HL-60 (cell line): ENCODE measurements at regions not wholly inside any gene's neighbourhood (a gene's known extent, or its start where the extent isn't known, plus 50 kb on each side); places are given as distances from the start of the nearest gene placed in this dataset.
"Not testable (repeated sequence)": the region's sequence is repeated elsewhere in the genome, so short reads cannot be mapped to it uniquely, and the experiment has no call there.

Source experiments
- DNase-seq, 2 experiments: peaks; one replicate each; pipeline ENCODE4 v3.0.0-alpha.2; 2010 to 2020; ENCODE audit warnings: low read depth in 1 of 2, low spot score in 1 of 2
- H3K27ac ChIP-seq: fragments of 250-450 bp; sonication (Bioruptor Pico); replicated peaks from 2 replicates; pipeline ENCODE4 v1.5.1; 2020; ENCODE audit warnings: mild to moderate bottlenecking, moderate library complexity
- H3K27me3 ChIP-seq: fragments of 250-450 bp; sonication (Bioruptor Pico); 2 replicates; pipeline ENCODE4 v1.5.1; 2021; ENCODE audit warnings: mild to moderate bottlenecking, moderate library complexity; ENCODE audit not compliant: insufficient read depth, poor library complexity, severe bottlenecking
- H3K4me3 ChIP-seq: replicated peaks from 2 replicates; pipeline ENCODE4 v1.5.1; 2011; ENCODE audit warnings: mild to moderate bottlenecking, control low read depth, low read length; ENCODE audit not compliant: insufficient read depth
- GABPA ChIP-seq: IDR thresholded peaks from 2 replicates; pipeline ENCODE4 v1.6.1; 2012; ENCODE audit warnings: low read depth
- POLR2AphosphoS5 ChIP-seq: IDR thresholded peaks from 2 replicates; pipeline ENCODE4 v1.6.1; 2012; ENCODE audit warnings: low read depth
- REST ChIP-seq: IDR thresholded peaks from 2 replicates; pipeline ENCODE4 v1.6.1; 2012; ENCODE audit warnings: low read depth; ENCODE audit not compliant: insufficient replicate concordance
- SPI1 ChIP-seq: IDR thresholded peaks from 2 replicates; pipeline ENCODE4 v1.6.1; 2012; ENCODE audit warnings: low read depth, mild to moderate bottlenecking, borderline replicate concordance
- TF ChIP-seq, protein P1 (sequence below): IDR thresholded peaks from one replicate; pipeline ENCODE4 v1.5.1; 2011; ENCODE audit warnings: low read length, control low read depth, inconsistent platforms; ENCODE audit not compliant: insufficient read depth

DNA sequence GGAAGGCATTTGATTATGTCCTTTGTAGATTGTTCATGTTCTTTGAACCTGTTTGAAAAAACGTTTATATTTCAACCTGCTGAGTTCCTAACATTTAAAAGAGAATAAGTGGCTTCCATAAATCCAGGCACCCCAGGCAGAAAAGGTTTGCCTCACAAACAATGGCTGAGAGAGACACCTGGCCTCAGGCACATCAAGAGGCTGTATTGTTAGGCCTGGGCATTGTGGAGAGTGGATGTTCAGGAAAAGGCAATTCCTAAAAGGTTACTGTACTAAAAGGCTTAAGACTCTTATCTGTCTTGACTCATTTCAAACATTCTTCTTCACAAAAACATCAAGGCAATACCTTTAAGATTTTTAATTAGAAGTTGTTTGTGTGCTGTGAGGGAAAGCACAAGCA lies 811.7 kb downstream of the PRIM2 start:
- H3K27me3 ChIP-seq, H3K4me3 ChIP-seq, DNase-seq: not testable (repeated sequence)

DNA sequence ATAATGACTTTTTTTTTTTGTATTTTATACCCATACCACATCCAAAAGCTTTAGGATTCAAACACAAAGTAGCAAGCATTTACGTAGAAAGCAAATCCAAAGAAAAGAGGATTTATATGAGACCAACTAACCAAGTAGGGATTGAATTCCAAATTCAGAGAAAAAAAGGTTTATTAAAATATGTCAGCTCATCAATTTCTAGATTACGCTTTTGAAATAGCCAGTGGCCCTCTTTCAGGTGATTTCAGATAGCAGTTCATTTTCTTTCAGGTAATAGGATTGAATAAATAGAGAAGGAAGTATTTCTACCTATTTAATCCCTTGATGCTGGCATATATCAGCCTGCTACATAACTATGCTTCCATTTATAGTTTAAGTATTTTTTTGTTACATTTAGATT lies 822.3 kb downstream of the PRIM2 start:
- not testable (repeated sequence) for DNase-seq, H3K27me3 ChIP-seq, H3K4me3 ChIP-seq, H3K27ac ChIP-seq

More for the DNA sequence above, 811.7 kb downstream of the PRIM2 start:
- not testable (repeated sequence) for H3K27ac ChIP-seq

DNA sequence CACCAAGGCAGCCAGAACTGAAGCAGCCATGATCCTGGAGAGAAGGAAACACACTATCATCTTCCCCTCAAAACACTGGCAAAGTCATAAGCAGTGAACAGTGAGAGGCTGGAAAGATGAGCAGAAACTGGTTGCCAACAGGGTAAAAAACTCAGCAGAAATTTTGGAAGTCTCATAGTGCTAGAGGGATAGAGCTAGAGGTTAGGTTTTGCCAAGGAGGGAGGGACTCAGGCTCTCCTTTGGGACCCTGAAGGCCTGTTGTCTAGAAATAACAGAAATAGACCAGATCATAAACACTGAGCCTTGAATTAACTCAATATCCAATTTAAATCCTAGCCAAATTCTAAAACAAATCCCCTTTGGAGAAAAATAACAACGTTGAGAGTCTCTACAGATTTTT lies 853.6 kb downstream of the PRIM2 start:
- DNase-seq, H3K4me3 ChIP-seq, H3K27me3 ChIP-seq, H3K27ac ChIP-seq: not testable (repeated sequence)

GRCh38 chr6:58181557-58182065 lies 864.2 kb downstream of the PRIM2 start:
- not testable (repeated sequence) for H3K27me3 ChIP-seq, H3K27ac ChIP-seq, H3K4me3 ChIP-seq, DNase-seq

DNA sequence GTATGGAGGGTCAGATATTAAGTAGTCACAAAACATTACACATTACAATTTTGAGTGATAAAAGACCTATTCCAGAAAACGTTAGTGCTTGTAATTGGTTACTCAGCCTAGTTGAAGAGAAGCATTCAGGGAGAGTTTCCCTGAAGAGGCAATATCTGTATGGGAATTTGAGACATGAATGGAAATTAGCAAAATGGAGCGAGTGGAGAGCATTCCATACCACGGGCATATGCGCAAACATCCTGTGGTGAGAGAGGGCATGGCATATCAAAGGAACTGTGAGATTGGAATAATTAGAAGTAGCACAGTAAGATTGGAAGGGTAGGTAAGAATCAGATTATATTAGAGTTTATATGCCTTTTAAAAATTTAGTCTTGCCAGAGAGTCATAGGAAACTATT lies 867.9 kb downstream of the PRIM2 start:
- not testable (repeated sequence) for H3K27ac ChIP-seq, H3K27me3 ChIP-seq, H3K4me3 ChIP-seq, DNase-seq

GRCh38 chr6:58193209-58193608 lies 875.8 kb downstream of the PRIM2 start:
- not testable (repeated sequence) for DNase-seq, H3K4me3 ChIP-seq, H3K27ac ChIP-seq, H3K27me3 ChIP-seq

- Histone ChIP-seq H3K27ac (no peak overlapping the region), H3K27me3 (no peaks in the 10 kb centered on the region), H3K4me3 (no peak overlapping the region)
- no peak for TF ChIP-seq POLR2AphosphoS5
- no peak for TF ChIP-seq REST
- TF ChIP-seq, protein P1, sequence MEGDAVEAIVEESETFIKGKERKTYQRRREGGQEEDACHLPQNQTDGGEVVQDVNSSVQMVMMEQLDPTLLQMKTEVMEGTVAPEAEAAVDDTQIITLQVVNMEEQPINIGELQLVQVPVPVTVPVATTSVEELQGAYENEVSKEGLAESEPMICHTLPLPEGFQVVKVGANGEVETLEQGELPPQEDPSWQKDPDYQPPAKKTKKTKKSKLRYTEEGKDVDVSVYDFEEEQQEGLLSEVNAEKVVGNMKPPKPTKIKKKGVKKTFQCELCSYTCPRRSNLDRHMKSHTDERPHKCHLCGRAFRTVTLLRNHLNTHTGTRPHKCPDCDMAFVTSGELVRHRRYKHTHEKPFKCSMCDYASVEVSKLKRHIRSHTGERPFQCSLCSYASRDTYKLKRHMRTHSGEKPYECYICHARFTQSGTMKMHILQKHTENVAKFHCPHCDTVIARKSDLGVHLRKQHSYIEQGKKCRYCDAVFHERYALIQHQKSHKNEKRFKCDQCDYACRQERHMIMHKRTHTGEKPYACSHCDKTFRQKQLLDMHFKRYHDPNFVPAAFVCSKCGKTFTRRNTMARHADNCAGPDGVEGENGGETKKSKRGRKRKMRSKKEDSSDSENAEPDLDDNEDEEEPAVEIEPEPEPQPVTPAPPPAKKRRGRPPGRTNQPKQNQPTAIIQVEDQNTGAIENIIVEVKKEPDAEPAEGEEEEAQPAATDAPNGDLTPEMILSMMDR: no peak
- no peak for TF ChIP-seq GABPA
- TF ChIP-seq SPI1: no peak
- no peak for DNase-seq
Measured at GRCh38 chr6:58198301-58198700, 880.9 kb downstream of the PRIM2 start.

GRCh38 chr6:58237124-58237523 lies 919.7 kb downstream of the PRIM2 start:
- H3K27me3 ChIP-seq, DNase-seq, H3K4me3 ChIP-seq, H3K27ac ChIP-seq: not testable (repeated sequence)

DNA sequence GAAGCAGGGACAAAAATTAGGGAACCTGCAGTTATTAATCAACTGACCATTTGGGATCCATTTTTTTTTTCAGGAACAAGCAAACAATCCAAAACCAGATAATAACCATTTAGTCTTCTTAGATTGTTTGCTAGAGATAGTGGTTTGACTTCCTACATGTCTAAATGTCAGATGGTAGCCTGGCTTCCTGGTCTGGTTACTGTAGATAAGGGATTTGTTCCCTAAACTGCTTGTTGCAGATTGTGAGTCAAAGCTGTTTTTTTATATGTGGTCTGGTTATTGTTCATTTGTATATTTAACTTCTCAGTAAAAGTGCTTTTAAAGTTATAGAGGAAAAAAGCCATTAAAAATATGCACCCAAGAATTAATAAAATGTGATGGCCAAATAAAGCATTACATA lies 921.0 kb downstream of the PRIM2 start:
- not testable (repeated sequence) for H3K4me3 ChIP-seq, H3K27ac ChIP-seq, H3K27me3 ChIP-seq, DNase-seq

DNA sequence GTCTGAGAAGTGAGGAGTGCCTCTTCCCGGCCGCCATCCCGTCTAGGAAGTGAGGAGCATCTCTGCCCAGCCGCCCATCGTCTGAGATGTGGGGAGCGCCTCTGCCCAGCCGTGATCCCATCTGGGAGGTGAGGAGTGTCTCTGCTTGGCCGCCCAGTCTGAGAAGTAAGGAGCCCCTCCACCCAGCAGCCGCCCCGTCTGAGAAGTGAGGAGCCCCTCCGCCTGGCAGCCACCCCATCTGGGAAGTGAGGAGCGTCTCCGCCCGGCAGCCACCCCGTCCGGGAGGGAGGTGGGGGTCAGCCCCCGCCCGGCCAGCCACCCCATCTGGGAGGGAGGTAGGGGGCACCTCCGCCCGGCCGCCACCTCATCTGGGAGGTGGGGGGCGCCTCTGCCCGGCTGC lies 940.2 kb downstream of the PRIM2 start:
- not testable (repeated sequence) for H3K27ac ChIP-seq

More for the DNA sequence above, 940.2 kb downstream of the PRIM2 start:
- not testable (repeated sequence) for H3K27me3 ChIP-seq, H3K4me3 ChIP-seq, DNase-seq
